SK-N-SH treated with all-trans-retinoic acid at 6 μM for 48 hours (cell line): ENCODE measurements at regions not wholly inside any gene's neighbourhood (a gene's known extent, or its start where the extent isn't known, plus 50 kb on each side); places are given as distances from the start of the nearest gene placed in this dataset.

Source experiments
- ATAC-seq: fragments of 200-7000 bp; cut with Tn5 transposase; 3 replicates; pipeline ENCODE4 v1.9.1; 2020; ENCODE audit warnings: mild to moderate bottlenecking, moderate library complexity
- ARNTL ChIP-seq: fragments of 450-650 bp; formaldehyde crosslinking; IDR thresholded peaks from 2 replicates; pipeline ENCODE4 v1.5.0; 2020; ENCODE audit warnings: low read depth, mild to moderate bottlenecking, moderate library complexity, borderline replicate concordance
- BACH2 ChIP-seq: fragments of 250-450 bp; sonication (Bioruptor Pico); IDR thresholded peaks from 2 replicates; pipeline ENCODE4 v1.9.0; 2021; ENCODE audit warnings: mild to moderate bottlenecking, borderline replicate concordance
- CSDC2 ChIP-seq: fragments of 250-450 bp; sonication (Bioruptor Pico); IDR thresholded peaks from 2 replicates; pipeline ENCODE4 v1.5.0; 2020; ENCODE audit warnings: mild to moderate bottlenecking, moderate library complexity
- ESRRG ChIP-seq: fragments of 250-450 bp; sonication (Bioruptor Pico); IDR thresholded peaks from 2 replicates; pipeline ENCODE4 v1.6.1; 2021; ENCODE audit warnings: mild to moderate bottlenecking
- GLIS3 ChIP-seq: fragments of 250-450 bp; sonication (Bioruptor Pico); IDR thresholded peaks from 2 replicates; pipeline ENCODE4 v1.5.0; 2020; ENCODE audit warnings: mild to moderate bottlenecking, moderate library complexity
- PPARA ChIP-seq: fragments of 250-450 bp; sonication (Bioruptor Pico); IDR thresholded peaks from 2 replicates; pipeline ENCODE4 v1.5.0; 2020; ENCODE audit warnings: mild to moderate bottlenecking, borderline replicate concordance
- RARB ChIP-seq: fragments of 250-450 bp; sonication (Bioruptor Pico); IDR thresholded peaks from 2 replicates; pipeline ENCODE4 v1.8.0; 2021; ENCODE audit warnings: mild to moderate bottlenecking, moderate library complexity
- SNAI2 ChIP-seq: fragments of 250-450 bp; sonication (Bioruptor Pico); IDR thresholded peaks from 2 replicates; pipeline ENCODE4 v1.5.0; 2020; ENCODE audit warnings: mild to moderate bottlenecking, moderate library complexity
- TOX ChIP-seq: fragments of 250-450 bp; sonication (Bioruptor Pico); IDR thresholded peaks from 2 replicates; pipeline ENCODE4 v1.8.0; 2021; ENCODE audit warnings: mild to moderate bottlenecking, moderate library complexity, borderline replicate concordance
- ZC3H10 ChIP-seq: fragments of 250-450 bp; sonication (Bioruptor Pico); IDR thresholded peaks from 2 replicates; pipeline ENCODE4 v1.5.1; 2021; ENCODE audit warnings: mild to moderate bottlenecking, moderate library complexity
- ZFP30 ChIP-seq: fragments of 450-650 bp; formaldehyde crosslinking; IDR thresholded peaks from 2 replicates; pipeline ENCODE4 v1.5.0; 2022; ENCODE audit warnings: mild to moderate bottlenecking, moderate library complexity
- ZNF70 ChIP-seq: fragments of 450-650 bp; formaldehyde crosslinking; IDR thresholded peaks from 2 replicates; pipeline ENCODE4 v1.5.0; 2020; ENCODE audit warnings: mild to moderate bottlenecking, moderate library complexity
- ZNF8 ChIP-seq: fragments of 450-650 bp; formaldehyde crosslinking; IDR thresholded peaks from 2 replicates; pipeline ENCODE4 v1.5.0; 2020; ENCODE audit warnings: mild to moderate bottlenecking, moderate library complexity
- TF ChIP-seq, protein P1 (sequence below): fragments of 250-450 bp; sonication (Bioruptor Pico); IDR thresholded peaks from 2 replicates; pipeline ENCODE4 v1.8.0; 2020; ENCODE audit warnings: mild to moderate bottlenecking, moderate library complexity, borderline replicate concordance
- TF ChIP-seq, protein P2 (sequence below): fragments of 250-450 bp; sonication (Bioruptor Pico); IDR thresholded peaks from 2 replicates; pipeline ENCODE4 v1.5.1; 2020; ENCODE audit warnings: low read depth, mild to moderate bottlenecking, moderate library complexity
- TF ChIP-seq, protein P3 (sequence below): fragments of 250-450 bp; sonication (Bioruptor Pico); IDR thresholded peaks from 2 replicates; pipeline ENCODE4 v1.8.0; 2021; ENCODE audit warnings: low read depth, mild to moderate bottlenecking, moderate library complexity, borderline replicate concordance
- TF ChIP-seq, protein P4 (sequence below): fragments of 250-450 bp; sonication (Bioruptor Pico); IDR thresholded peaks from 2 replicates; pipeline ENCODE4 v1.5.0; 2020; ENCODE audit warnings: mild to moderate bottlenecking, moderate library complexity
- TF ChIP-seq, protein P5 (sequence below): fragments of 250-450 bp; sonication (Bioruptor Pico); IDR thresholded peaks from 2 replicates; pipeline ENCODE4 v1.5.1; 2021; ENCODE audit warnings: mild to moderate bottlenecking, moderate library complexity

DNA sequence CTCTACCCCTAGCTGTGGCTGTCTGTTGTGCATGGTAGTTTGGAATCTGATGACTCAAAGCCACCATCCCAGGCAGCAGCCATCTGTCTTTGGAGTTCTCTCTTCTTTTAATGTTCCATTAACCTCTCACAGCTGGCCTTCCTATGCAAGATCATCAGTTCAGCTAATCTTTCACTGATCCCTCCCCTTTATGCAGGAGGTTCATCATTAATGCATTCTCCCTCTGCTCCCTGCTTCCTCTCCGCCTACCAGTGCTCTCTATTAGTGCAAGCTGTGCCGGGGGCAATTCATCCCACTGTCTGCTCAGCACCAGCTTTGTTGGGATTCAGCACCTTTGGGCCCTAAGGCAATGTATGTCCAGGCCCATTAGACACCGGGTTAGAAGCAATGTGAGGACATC lies 413.0 kb upstream of the LRRC4C start (continued):
- TF ChIP-seq, protein P1, sequence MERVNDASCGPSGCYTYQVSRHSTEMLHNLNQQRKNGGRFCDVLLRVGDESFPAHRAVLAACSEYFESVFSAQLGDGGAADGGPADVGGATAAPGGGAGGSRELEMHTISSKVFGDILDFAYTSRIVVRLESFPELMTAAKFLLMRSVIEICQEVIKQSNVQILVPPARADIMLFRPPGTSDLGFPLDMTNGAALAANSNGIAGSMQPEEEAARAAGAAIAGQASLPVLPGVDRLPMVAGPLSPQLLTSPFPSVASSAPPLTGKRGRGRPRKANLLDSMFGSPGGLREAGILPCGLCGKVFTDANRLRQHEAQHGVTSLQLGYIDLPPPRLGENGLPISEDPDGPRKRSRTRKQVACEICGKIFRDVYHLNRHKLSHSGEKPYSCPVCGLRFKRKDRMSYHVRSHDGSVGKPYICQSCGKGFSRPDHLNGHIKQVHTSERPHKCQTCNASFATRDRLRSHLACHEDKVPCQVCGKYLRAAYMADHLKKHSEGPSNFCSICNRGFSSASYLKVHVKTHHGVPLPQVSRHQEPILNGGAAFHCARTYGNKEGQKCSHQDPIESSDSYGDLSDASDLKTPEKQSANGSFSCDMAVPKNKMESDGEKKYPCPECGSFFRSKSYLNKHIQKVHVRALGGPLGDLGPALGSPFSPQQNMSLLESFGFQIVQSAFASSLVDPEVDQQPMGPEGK (CRISPR knock-in tag), result no peak
- TF ChIP-seq ZC3H10, result no peak
- TF ChIP-seq ZNF8 (CRISPR knock-in tag), result no peak
- no peak for TF ChIP-seq GLIS3 (CRISPR knock-in tag)
- TF ChIP-seq ARNTL (CRISPR knock-in tag), result no peak
- TF ChIP-seq, protein P2, sequence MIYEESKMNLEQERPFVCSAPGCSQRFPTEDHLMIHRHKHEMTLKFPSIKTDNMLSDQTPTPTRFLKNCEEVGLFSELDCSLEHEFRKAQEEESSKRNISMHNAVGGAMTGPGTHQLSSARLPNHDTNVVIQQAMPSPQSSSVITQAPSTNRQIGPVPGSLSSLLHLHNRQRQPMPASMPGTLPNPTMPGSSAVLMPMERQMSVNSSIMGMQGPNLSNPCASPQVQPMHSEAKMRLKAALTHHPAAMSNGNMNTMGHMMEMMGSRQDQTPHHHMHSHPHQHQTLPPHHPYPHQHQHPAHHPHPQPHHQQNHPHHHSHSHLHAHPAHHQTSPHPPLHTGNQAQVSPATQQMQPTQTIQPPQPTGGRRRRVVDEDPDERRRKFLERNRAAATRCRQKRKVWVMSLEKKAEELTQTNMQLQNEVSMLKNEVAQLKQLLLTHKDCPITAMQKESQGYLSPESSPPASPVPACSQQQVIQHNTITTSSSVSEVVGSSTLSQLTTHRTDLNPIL (CRISPR knock-in tag), result no peak
- TF ChIP-seq RARB (CRISPR knock-in tag), result no peak
- TF ChIP-seq BACH2 (CRISPR knock-in tag), result no peak
- TF ChIP-seq ZNF70 (CRISPR knock-in tag), result no peak

DNA sequence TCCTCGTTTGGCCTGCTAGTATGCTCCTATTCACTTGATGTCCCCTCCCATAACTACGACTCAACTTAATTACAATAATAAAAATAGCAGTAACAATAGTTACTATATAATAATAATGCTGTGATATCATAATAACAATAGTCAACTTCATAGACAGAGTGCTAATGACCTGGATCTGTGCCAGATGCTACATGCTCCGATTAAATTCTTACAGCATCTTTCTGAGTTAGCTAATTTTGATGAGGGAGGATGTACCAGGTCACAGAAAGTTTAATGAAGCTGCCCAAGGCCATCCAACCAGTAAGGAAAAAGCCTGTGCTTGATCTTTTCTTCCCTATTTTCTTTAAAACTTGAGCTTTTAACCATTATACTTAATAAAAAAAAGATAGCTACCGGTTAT lies 413.4 kb upstream of the LRRC4C start:
- ATAC-seq, result no peak

DNA sequence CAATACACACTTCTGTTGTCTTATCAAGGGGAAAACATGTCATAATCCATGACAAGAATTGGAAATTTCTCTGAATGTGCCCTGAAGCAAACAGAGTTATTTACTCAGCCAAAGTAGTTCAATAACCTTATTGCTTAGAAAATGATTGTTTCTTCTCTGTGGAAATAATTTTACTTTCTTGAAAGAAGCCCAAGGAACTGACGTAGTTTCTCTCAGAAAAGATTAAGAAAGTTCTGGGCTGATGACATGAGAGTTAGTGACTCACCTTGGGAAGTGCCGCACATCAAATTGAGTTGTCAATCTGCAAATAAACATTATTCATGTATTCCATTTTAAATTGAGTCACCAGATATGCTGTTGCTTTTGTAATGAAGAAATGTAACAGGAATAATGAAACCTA lies 418.6 kb upstream of the LRRC4C start:
- TF ChIP-seq, protein P3, sequence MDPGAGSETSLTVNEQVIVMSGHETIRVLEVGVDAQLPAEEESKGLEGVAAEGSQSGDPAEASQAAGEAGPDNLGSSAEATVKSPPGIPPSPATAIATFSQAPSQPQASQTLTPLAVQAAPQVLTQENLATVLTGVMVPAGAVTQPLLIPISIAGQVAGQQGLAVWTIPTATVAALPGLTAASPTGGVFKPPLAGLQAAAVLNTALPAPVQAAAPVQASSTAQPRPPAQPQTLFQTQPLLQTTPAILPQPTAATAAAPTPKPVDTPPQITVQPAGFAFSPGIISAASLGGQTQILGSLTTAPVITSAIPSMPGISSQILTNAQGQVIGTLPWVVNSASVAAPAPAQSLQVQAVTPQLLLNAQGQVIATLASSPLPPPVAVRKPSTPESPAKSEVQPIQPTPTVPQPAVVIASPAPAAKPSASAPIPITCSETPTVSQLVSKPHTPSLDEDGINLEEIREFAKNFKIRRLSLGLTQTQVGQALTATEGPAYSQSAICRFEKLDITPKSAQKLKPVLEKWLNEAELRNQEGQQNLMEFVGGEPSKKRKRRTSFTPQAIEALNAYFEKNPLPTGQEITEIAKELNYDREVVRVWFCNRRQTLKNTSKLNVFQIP (CRISPR knock-in tag), result no peak
- no peak for TF ChIP-seq ZNF70 (CRISPR knock-in tag)
- no peak for TF ChIP-seq SNAI2
- ATAC-seq, result no peak

More for the DNA sequence above, 413.4 kb upstream of the LRRC4C start:
- TF ChIP-seq ESRRG (CRISPR knock-in tag), result no peak
- TF ChIP-seq, protein P2 (CRISPR knock-in tag), result no peak
- no peak for TF ChIP-seq ARNTL (CRISPR knock-in tag)
- TF ChIP-seq PPARA (CRISPR knock-in tag), result no peak
- no peak for TF ChIP-seq ZC3H10
- TF ChIP-seq, protein P4, sequence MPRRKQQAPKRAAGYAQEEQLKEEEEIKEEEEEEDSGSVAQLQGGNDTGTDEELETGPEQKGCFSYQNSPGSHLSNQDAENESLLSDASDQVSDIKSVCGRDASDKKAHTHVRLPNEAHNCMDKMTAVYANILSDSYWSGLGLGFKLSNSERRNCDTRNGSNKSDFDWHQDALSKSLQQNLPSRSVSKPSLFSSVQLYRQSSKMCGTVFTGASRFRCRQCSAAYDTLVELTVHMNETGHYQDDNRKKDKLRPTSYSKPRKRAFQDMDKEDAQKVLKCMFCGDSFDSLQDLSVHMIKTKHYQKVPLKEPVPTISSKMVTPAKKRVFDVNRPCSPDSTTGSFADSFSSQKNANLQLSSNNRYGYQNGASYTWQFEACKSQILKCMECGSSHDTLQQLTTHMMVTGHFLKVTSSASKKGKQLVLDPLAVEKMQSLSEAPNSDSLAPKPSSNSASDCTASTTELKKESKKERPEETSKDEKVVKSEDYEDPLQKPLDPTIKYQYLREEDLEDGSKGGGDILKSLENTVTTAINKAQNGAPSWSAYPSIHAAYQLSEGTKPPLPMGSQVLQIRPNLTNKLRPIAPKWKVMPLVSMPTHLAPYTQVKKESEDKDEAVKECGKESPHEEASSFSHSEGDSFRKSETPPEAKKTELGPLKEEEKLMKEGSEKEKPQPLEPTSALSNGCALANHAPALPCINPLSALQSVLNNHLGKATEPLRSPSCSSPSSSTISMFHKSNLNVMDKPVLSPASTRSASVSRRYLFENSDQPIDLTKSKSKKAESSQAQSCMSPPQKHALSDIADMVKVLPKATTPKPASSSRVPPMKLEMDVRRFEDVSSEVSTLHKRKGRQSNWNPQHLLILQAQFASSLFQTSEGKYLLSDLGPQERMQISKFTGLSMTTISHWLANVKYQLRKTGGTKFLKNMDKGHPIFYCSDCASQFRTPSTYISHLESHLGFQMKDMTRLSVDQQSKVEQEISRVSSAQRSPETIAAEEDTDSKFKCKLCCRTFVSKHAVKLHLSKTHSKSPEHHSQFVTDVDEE (CRISPR knock-in tag), result no peak
- TF ChIP-seq TOX (CRISPR knock-in tag), result no peak
- no peak for TF ChIP-seq SNAI2
- no peak for TF ChIP-seq BACH2 (CRISPR knock-in tag)
- TF ChIP-seq, protein P3 (CRISPR knock-in tag), result no peak
- TF ChIP-seq GLIS3 (CRISPR knock-in tag), result no peak

DNA sequence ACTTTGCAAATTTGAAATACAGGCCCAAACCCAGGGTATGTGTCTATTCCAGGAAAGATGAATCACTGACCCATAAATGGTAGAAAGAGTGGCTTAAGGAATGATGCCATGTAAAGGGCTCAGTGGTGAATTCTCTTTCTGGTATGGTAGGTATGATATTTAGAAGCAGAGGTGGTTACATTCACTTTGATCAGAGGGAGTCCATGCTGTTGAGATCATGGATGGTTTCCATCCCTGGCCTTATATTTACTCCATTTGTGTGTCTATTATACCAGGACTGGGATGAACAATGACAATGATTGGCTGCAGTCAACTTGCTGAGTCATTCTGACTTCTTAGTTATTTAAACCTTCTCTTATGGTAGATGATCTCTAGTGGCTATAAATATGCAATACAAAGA lies 419.8 kb upstream of the LRRC4C start:
- no peak for ATAC-seq
- TF ChIP-seq ZNF70 (CRISPR knock-in tag), result no peak
- TF ChIP-seq GLIS3 (CRISPR knock-in tag), result no peak
- no peak for TF ChIP-seq ZNF8 (CRISPR knock-in tag)
- TF ChIP-seq, protein P5, sequence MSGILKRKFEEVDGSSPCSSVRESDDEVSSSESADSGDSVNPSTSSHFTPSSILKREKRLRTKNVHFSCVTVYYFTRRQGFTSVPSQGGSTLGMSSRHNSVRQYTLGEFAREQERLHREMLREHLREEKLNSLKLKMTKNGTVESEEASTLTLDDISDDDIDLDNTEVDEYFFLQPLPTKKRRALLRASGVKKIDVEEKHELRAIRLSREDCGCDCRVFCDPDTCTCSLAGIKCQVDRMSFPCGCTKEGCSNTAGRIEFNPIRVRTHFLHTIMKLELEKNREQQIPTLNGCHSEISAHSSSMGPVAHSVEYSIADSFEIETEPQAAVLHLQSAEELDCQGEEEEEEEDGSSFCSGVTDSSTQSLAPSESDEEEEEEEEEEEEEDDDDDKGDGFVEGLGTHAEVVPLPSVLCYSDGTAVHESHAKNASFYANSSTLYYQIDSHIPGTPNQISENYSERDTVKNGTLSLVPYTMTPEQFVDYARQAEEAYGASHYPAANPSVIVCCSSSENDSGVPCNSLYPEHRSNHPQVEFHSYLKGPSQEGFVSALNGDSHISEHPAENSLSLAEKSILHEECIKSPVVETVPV (CRISPR knock-in tag), result no peak
- TF ChIP-seq CSDC2 (CRISPR knock-in tag), result no peak
- TF ChIP-seq PPARA (CRISPR knock-in tag), result no peak
- TF ChIP-seq ZFP30 (CRISPR knock-in tag), result no peak
- TF ChIP-seq, protein P1 (CRISPR knock-in tag), result no peak
- TF ChIP-seq, protein P3 (CRISPR knock-in tag), result no peak
- no peak for TF ChIP-seq TOX (CRISPR knock-in tag)
